ENCODE measurements at regions not wholly inside any gene's neighbourhood (a gene's known extent, or its start where the extent isn't known, plus 50 kb on each side); places are given as distances from the start of the nearest gene placed in this dataset.
"Not testable (repeated sequence)": the region's sequence is repeated elsewhere in the genome, so short reads cannot be mapped to it uniquely, and the experiment has no call there.

- intact Hi-C loops (cut with DNase I), result not testable (repeated sequence)
Observed at GRCh38 chr3:34090379-34090778, 291.9 kb downstream of the PDCD6IP start.

GRCh38 chr3:34090876-34091275, 292.4 kb downstream of the PDCD6IP start:
- intact Hi-C loops (cut with DNase I), result no loop called here
- DNase-seq (ENCODE audit: low spot score), result no peak

More at GRCh38 chr3:34090379-34090778, 291.9 kb downstream of the PDCD6IP start:
- not testable (repeated sequence) for DNase-seq (ENCODE audit: low spot score)

- intact Hi-C loops (cut with DNase I); DNase-seq (ENCODE audit: low spot score): not testable (repeated sequence)
Observed at GRCh38 chr3:34094280-34094679, 295.9 kb downstream of the PDCD6IP start.

GRCh38 chr3:34102288-34102687, 303.9 kb downstream of the PDCD6IP start:
- no peak for DNase-seq (ENCODE audit: low spot score)
- intact Hi-C loops (cut with DNase I), result no loop called here

- intact Hi-C loops (cut with DNase I), result no loop called here
- DNase-seq (ENCODE audit: low spot score), result no peak
Observed at GRCh38 chr3:34106379-34106778, 307.9 kb downstream of the PDCD6IP start.

GRCh38 chr3:34106879-34107278, 308.4 kb downstream of the PDCD6IP start:
- DNase-seq (ENCODE audit: low spot score), result no peak
- intact Hi-C loops (cut with DNase I), result no loop called here

- intact Hi-C loops (cut with DNase I), result no loop called here
Observed at GRCh38 chr3:34107669-34108068, 309.2 kb downstream of the PDCD6IP start.

GRCh38 chr3:34109021-34109420, 310.6 kb downstream of the PDCD6IP start:
- intact Hi-C loops (cut with DNase I), result no loop called here
- DNase-seq (ENCODE audit: low spot score), result no peak

More at GRCh38 chr3:34107669-34108068, 309.2 kb downstream of the PDCD6IP start:
- no peak for DNase-seq (ENCODE audit: low spot score)

- DNase-seq (ENCODE audit: low spot score), result no peak
- intact Hi-C loops (cut with DNase I), result no loop called here
Observed at GRCh38 chr3:34109846-34110245, 311.4 kb downstream of the PDCD6IP start.

GRCh38 chr3:34111361-34111760, 312.9 kb downstream of the PDCD6IP start:
- intact Hi-C loops (cut with DNase I), result no loop called here
- no peak for DNase-seq (ENCODE audit: low spot score)

- DNase-seq (ENCODE audit: low spot score); intact Hi-C loops (cut with DNase I): not testable (repeated sequence)
Observed at GRCh38 chr3:34112261-34112660, 313.8 kb downstream of the PDCD6IP start.

GRCh38 chr3:34131091-34131490, 332.7 kb downstream of the PDCD6IP start:
- no peak for DNase-seq (ENCODE audit: low spot score)
- intact Hi-C loops (cut with DNase I), result no loop called here

- intact Hi-C loops (cut with DNase I), result no loop called here
- no peak for DNase-seq (ENCODE audit: low spot score)
Observed at GRCh38 chr3:34132069-34132692, 333.8 kb downstream of the PDCD6IP start.

GRCh38 chr3:34139566-34139965, 341.1 kb downstream of the PDCD6IP start:
- no peak for DNase-seq (ENCODE audit: low spot score)
- intact Hi-C loops (cut with DNase I), result no loop called here

GRCh38 chr3:34140616-34141015, 342.2 kb downstream of the PDCD6IP start:
- intact Hi-C loops (cut with DNase I), result no loop called here

GRCh38 chr3:34141841-34142337, 343.5 kb downstream of the PDCD6IP start:
- intact Hi-C loops (cut with DNase I), result no loop called here
- no peak for DNase-seq (ENCODE audit: low spot score)

More at GRCh38 chr3:34140616-34141015, 342.2 kb downstream of the PDCD6IP start:
- DNase-seq (ENCODE audit: low spot score), result no peak

- DNase-seq (ENCODE audit: low spot score), result no peak
- intact Hi-C loops (cut with DNase I), result no loop called here
Observed at GRCh38 chr3:34145796-34146195, 347.4 kb downstream of the PDCD6IP start.

- no peak for DNase-seq (ENCODE audit: low spot score)
- intact Hi-C loops (cut with DNase I), result no loop called here
Observed at GRCh38 chr3:34146596-34146995, 348.2 kb downstream of the PDCD6IP start.

- no peak for DNase-seq (ENCODE audit: low spot score)
- intact Hi-C loops (cut with DNase I), result no loop called here
Observed at GRCh38 chr3:34150992-34151391, 352.6 kb downstream of the PDCD6IP start.

GRCh38 chr3:34152656-34153055, 354.2 kb downstream of the PDCD6IP start:
- DNase-seq (ENCODE audit: low spot score), result no peak
- intact Hi-C loops (cut with DNase I), result no loop called here

GRCh38 chr3:34155108-34155507, 356.7 kb downstream of the PDCD6IP start:
- intact Hi-C loops (cut with DNase I), result no loop called here

GRCh38 chr3:34155666-34156065, 357.2 kb downstream of the PDCD6IP start:
- intact Hi-C loops (cut with DNase I), result no loop called here
- no peak for DNase-seq (ENCODE audit: low spot score)

More at GRCh38 chr3:34155108-34155507, 356.7 kb downstream of the PDCD6IP start:
- no peak for DNase-seq (ENCODE audit: low spot score)

All from cardiac septum (tissue), 1 donor.